ENCODE measurements at regions not wholly inside any gene's neighbourhood (a gene's known extent, or its start where the extent isn't known, plus 50 kb on each side); places are given as distances from the start of the nearest gene placed in this dataset.

GRCh38 chr2:65604246-65604645 lies 171.8 kb upstream of the SPRED2 start:
- TF ChIP-seq CTCF (IDR thresholded peaks at IDR 0.05; ENCODE audit: poor library complexity) (no peak), EZH2 (IDR thresholded peaks at IDR 0.05; ENCODE audit: borderline replicate concordance) (no peak)
